ENCODE measurements at regions not wholly inside any gene's neighbourhood (a gene's known extent, or its start where the extent isn't known, plus 50 kb on each side); places are given as distances from the start of the nearest gene placed in this dataset.
A peak's percentile ranks its signal among the peaks of the same experiment; 100 is the strongest.

GRCh38 chr20:22425344-22426295, 158.8 kb downstream of the FOXA2 start (continued):
- TF ChIP-seq TFE3 (CRISPR knock-in tag; IDR thresholded peaks at IDR 0.05) (0 out of 2 replicates have a peak, but pooled peaks have one; percentile 15), NCOR1 (IDR thresholded peaks at IDR 0.05; ENCODE audit: borderline replicate concordance, low read length) (peak; percentile 59; the same call in 1 of the 2 replicates), MYPOP (CRISPR knock-in tag; IDR thresholded peaks at IDR 0.05) (no peak), MAFK (conservative IDR thresholded peaks at IDR 0.05 in 1 of 2, IDR thresholded peaks at IDR 0.05 in 1 of 2; ENCODE audit: low read length in 2 of 2) (peak; percentile 70 to 80), RCOR2 (CRISPR knock-in tag; IDR thresholded peaks at IDR 0.05) (peak; percentile 58; the same call in 1 of the 2 replicates), DMAP1 (CRISPR knock-in tag; IDR thresholded peaks at IDR 0.05) (0 out of 2 replicates have a peak, but pooled peaks have one; percentile 31), PHF21A (CRISPR knock-in tag; IDR thresholded peaks at IDR 0.05) (no peak), ZBTB25 (CRISPR knock-in tag; IDR thresholded peaks at IDR 0.05) (no peak), ZMYM2 (CRISPR knock-in tag; IDR thresholded peaks at IDR 0.05) (no peak), STAT6 (CRISPR knock-in tag; IDR thresholded peaks at IDR 0.05; ENCODE audit: borderline replicate concordance) (no peak), ZNF614 (CRISPR knock-in tag; IDR thresholded peaks at IDR 0.05; ENCODE audit: borderline replicate concordance) (peak; percentile 59; the same call in 1 of the 2 replicates), PRDM10 (CRISPR knock-in tag; IDR thresholded peaks at IDR 0.05; ENCODE audit: low read depth) (no peak), CREM (IDR thresholded peaks at IDR 0.05) (peak; percentile 12; the same call in 1 of the 2 replicates), CREM (CRISPR knock-in tag; IDR thresholded peaks at IDR 0.05) (no peak), ZNF644 (CRISPR knock-in tag; IDR thresholded peaks at IDR 0.05; ENCODE audit: low read depth) (peak; percentile 91), TBP (CRISPR knock-in tag; IDR thresholded peaks at IDR 0.05) (no peak), HOMEZ (CRISPR knock-in tag; IDR thresholded peaks at IDR 0.05; ENCODE audit: low read depth) (0 out of 2 replicates have a peak, but pooled peaks have one; percentile 44)

Measured in HepG2 (cell line).